HEK293T (cell line): ENCODE measurements at regions not wholly inside any gene's neighbourhood (a gene's known extent, or its start where the extent isn't known, plus 50 kb on each side); places are given as distances from the start of the nearest gene placed in this dataset.

Experiments used
- BHLHE40 ChIP-seq: fragments of 450-650 bp; IDR thresholded peaks from 2 replicates; pipeline ENCODE4 v1.6.1; 2016; ENCODE audit warnings: mild to moderate bottlenecking, moderate library complexity, borderline replicate concordance
- ELF4 ChIP-seq: fragments of 450-650 bp; IDR thresholded peaks from 2 replicates; pipeline ENCODE4 v1.6.1; 2017; ENCODE audit warnings: antibody characterized with exemption
- FOXA1 ChIP-seq: fragments of 450-650 bp; IDR thresholded peaks from 2 replicates; pipeline ENCODE4 v1.6.1; 2016; ENCODE audit warnings: mild to moderate bottlenecking
- L3MBTL2 ChIP-seq: fragments of 450-650 bp; conservative IDR thresholded peaks from 2 replicates; pipeline ENCODE4 v1.6.1; 2016; ENCODE audit warnings: mild to moderate bottlenecking
- SP1 ChIP-seq: fragments of 450-650 bp; IDR thresholded peaks from 2 replicates; pipeline ENCODE4 v1.6.1; 2017
- SUZ12 ChIP-seq: fragments of 450-650 bp; IDR thresholded peaks from 2 replicates; pipeline ENCODE4 v1.6.1; 2016; ENCODE audit warnings: mild to moderate bottlenecking

DNA sequence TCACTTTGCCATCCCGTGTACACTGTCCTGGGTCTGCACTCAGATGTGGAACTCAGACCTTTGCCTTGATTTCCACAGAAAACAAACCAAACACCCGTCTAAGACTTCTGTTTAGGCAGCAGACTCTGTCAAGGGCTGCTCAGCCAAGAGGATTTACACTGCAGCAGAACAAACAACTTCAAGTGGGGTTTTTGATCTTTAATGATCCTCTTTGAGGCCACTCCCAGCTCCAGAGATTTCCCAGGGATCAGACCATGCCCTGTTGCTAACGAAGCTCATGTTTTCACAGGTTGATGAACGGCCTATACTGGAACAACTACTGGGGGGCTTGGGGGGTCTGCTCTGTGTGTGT, 52.5 kb upstream of the LGALSL start:
- TF ChIP-seq L3MBTL2 = no peak
- no peak for TF ChIP-seq FOXA1
- TF ChIP-seq BHLHE40 = no peak
- TF ChIP-seq SP1 = no peak
- no peak for TF ChIP-seq SUZ12
- TF ChIP-seq ELF4 = no peak
